GM20000 (cell line): ENCODE measurements at regions not wholly inside any gene's neighbourhood (a gene's known extent, or its start where the extent isn't known, plus 50 kb on each side); places are given as distances from the start of the nearest gene placed in this dataset.

Experiments used
- DNase-seq: peaks from one replicate; pipeline ENCODE4 v3.0.0; 2012; ENCODE audit warnings: low spot score
- CTCF ChIP-seq: IDR thresholded peaks from 2 replicates; pipeline ENCODE4 v1.5.1; 2012; ENCODE audit warnings: mild to moderate bottlenecking, control low read depth; ENCODE audit errors: extremely low read depth, missing control alignments

DNA sequence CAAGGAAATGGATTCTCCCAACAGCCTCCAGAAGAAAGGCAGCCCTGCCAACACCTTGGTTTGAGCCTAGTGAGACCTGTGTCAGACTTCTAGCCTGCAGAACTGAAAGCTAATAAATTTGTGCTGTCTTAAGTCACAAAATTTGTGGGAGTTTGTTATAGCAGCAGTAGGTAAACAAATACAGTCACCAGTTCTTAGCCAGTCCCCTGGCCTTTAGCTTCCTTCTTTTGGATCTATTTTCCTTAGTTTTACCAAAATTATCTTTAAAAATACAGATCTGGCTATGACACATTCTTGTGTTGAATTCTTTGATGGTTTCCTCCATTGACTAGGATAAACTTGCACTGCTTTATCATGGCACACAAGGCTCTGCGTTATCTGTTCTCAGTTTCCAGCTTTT is 697.9 kb upstream of the FANCL start:
- DNase-seq = no peak

GRCh38 chr2:58932801-58933200 is 691.7 kb upstream of the FANCL start:
- no peak for DNase-seq
- TF ChIP-seq CTCF = no peak

More for the DNA sequence above, 697.9 kb upstream of the FANCL start:
- TF ChIP-seq CTCF = no peak

DNA sequence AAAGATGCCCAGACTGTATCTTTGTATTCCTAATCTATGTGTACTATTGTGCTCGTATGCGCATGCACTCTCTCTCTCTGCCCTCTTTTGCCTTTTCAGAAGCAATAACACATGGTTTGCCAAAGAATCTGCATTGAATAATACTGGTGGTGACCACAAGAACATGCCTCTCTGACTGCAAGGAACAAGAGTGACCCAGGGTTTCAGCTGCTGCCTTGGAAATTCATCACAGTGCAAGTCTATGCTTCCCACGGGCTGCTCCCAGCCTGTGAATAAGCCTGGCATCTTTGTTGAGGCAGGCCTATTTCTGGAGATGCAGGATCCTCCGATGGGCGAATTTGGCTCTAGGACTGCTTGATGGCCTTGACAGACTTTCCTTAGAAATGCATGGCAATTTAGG is 689.4 kb upstream of the FANCL start:
- TF ChIP-seq CTCF = no peak
- no peak for DNase-seq

DNA sequence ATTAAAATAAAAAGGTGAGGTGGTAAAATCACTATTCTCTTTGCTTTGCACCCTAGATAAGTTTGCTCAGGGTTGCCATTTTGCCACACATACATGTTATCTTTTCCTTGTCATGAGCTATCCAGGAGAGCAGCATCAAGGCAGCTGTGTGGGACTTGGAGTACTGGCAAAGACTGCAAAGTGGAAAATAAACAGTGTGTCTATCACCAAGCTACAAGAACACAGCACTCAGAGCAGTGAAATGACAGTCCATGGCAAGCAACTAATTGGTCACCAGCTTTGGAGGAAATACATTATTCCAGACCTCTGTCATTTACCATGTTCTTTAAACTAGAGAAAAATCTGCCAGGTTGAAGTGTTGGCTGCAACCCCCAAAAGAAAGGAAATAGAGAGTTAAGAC is 687.8 kb upstream of the FANCL start:
- no peak for TF ChIP-seq CTCF

GRCh38 chr2:58928391-58928790 is 687.3 kb upstream of the FANCL start:
- DNase-seq = no peak
- TF ChIP-seq CTCF = no peak

More for the DNA sequence above, 687.8 kb upstream of the FANCL start:
- no peak for DNase-seq

DNA sequence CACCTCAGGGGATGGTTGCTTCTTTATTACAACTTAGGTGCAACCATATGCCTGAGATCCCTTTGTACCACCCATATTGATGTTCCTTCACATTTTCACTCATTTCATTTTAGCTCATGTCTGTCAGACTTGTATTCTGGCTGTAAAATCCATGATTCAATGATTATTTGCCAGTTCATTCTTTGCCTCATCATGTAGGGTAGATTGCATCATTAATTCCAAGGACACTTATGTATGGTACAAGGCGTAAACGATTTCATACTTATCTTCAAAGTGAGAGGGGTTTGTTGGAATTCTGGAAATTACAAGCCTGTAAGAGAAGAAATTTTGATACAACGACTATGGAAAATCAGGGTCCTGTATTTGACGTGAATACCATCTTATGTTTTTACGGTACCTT is 685.0 kb upstream of the FANCL start:
- TF ChIP-seq CTCF = no peak
- DNase-seq = no peak

- TF ChIP-seq CTCF = no peak
- DNase-seq = no peak
Observed at GRCh38 chr2:58925676-58926081, 684.6 kb upstream of the FANCL start.
